ENCODE measurements at regions not wholly inside any gene's neighbourhood (a gene's known extent, or its start where the extent isn't known, plus 50 kb on each side); places are given as distances from the start of the nearest gene placed in this dataset.

DNA sequence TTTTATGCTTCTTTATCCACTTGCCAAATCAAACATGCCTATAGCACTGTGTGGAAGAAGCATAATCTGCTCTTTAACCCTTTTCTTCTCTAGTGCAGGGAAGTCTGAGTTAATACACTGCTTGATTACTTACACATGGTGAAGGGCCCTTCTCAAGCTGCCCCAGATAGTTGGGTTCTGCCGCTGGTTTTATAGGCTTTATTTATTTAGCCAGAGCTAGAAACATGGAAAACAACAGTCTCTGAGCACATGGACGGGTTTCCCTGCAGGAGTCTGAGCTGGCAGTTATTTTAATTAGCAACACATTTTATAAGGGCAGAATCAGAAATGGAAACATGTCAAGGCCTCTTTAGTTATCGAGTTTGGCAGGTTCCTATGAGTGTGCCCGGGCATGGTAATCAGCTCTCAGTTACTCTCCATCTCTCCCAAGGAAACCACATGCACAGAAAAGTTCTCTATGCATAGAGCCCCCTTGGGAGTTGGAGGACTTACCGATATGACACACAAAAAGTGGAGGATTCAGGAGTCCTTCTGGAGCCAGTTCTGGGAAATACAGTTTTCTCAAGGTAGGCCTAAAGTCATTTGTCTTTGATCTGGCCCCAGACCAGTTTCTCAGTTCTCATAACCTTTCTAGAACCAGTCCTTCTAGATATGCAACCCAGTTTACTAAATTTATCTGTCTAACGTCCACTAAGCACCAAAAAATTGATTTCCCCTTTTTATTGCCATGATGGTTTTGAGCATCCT is 564.8 kb downstream of the ACTL7B start:
- Histone ChIP-seq H3K4me3 (ENCODE audit: low read depth in 1 of 3, low read length in 3 of 3) (no peak overlapping the region), H3K27ac (ENCODE audit: low read depth in 1 of 2, low read length in 2 of 2) (no peak overlapping the region), H3K9me3 (ENCODE audit: control insufficient read depth in 4 of 4, low read length in 3 of 4) (no peaks in the 10 kb centered on the region), H3K36me3 (ENCODE audit: control insufficient read depth in 4 of 4, insufficient read depth in 3 of 4, low read depth in 1 of 4, low read length in 3 of 4) (no peaks in the 10 kb centered on the region), H3K4me1 (ENCODE audit: control insufficient read depth in 4 of 4, insufficient read depth in 4 of 4, low read length in 3 of 4) (no peaks in the 10 kb centered on the region), H3K9ac (ENCODE audit: low read depth in 1 of 2, low read length in 2 of 2) (no peak overlapping the region), H3K27me3 (ENCODE audit: control insufficient read depth in 4 of 4, insufficient read depth in 4 of 4, low read length in 3 of 4) (no peaks in the 10 kb centered on the region)
- 90% methylated on average over 6 of the region's 6 CpGs for WGBS
- DNase-seq (ENCODE audit: low spot score): no peak
- TF ChIP-seq TAF1 (conservative IDR thresholded peaks at IDR 0.05): no peak
- no peak for TF ChIP-seq FOXA2 (IDR thresholded peaks at IDR 0.05)
- TF ChIP-seq, protein P1, sequence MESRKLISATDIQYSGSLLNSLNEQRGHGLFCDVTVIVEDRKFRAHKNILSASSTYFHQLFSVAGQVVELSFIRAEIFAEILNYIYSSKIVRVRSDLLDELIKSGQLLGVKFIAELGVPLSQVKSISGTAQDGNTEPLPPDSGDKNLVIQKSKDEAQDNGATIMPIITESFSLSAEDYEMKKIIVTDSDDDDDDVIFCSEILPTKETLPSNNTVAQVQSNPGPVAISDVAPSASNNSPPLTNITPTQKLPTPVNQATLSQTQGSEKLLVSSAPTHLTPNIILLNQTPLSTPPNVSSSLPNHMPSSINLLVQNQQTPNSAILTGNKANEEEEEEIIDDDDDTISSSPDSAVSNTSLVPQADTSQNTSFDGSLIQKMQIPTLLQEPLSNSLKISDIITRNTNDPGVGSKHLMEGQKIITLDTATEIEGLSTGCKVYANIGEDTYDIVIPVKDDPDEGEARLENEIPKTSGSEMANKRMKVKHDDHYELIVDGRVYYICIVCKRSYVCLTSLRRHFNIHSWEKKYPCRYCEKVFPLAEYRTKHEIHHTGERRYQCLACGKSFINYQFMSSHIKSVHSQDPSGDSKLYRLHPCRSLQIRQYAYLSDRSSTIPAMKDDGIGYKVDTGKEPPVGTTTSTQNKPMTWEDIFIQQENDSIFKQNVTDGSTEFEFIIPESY (IDR thresholded peaks at IDR 0.05): no peak
- no peak for TF ChIP-seq NR2F2 (IDR thresholded peaks at IDR 0.05)
- no peak for TF ChIP-seq EGR1 (IDR thresholded peaks at IDR 0.05; ENCODE audit: low read depth in 2 of 2)
- no peak for TF ChIP-seq RXRA (IDR thresholded peaks at IDR 0.05)
- no peak for TF ChIP-seq MAX (IDR thresholded peaks at IDR 0.05)
- TF ChIP-seq, protein P2, sequence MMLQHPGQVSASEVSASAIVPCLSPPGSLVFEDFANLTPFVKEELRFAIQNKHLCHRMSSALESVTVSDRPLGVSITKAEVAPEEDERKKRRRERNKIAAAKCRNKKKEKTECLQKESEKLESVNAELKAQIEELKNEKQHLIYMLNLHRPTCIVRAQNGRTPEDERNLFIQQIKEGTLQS (IDR thresholded peaks at IDR 0.05): no peak
- no peak for TF ChIP-seq JUND (IDR thresholded peaks at IDR 0.05)
- TF ChIP-seq HNF4G (IDR thresholded peaks at IDR 0.05): no peak
- TF ChIP-seq FOXA1 (IDR thresholded peaks at IDR 0.05): no peak
- no peak for TF ChIP-seq REST (IDR thresholded peaks at IDR 0.05)
- TF ChIP-seq CTCF (IDR thresholded peaks at IDR 0.05; ENCODE audit: low read depth, low read length, missing input control): no peak
- TF ChIP-seq GABPA (IDR thresholded peaks at IDR 0.05 in 1 of 2, conservative IDR thresholded peaks at IDR 0.05 in 1 of 2): no peak
- no peak for TF ChIP-seq SP1 (IDR thresholded peaks at IDR 0.05)
- no peak for TF ChIP-seq YY1 (IDR thresholded peaks at IDR 0.05)
